NCI-H345 treated with DMSO at 0.1 percent for 48 hours (cell line): ENCODE measurements at regions not wholly inside any gene's neighbourhood (a gene's known extent, or its start where the extent isn't known, plus 50 kb on each side); places are given as distances from the start of the nearest gene placed in this dataset.
"Not testable (repeated sequence)": the region's sequence is repeated elsewhere in the genome, so short reads cannot be mapped to it uniquely, and the experiment has no call there.

Experiments
- DNase-seq: peaks from one replicate; lab custom pipeline; 2025; ENCODE audit not compliant: unreplicated experiment; lab: John Stamatoyannopoulos, UW

- no peak for DNase-seq
These were observed 691.5 kb upstream of the MAP3K7 start for GRCh38 chr6:91278416-91278815.

GRCh38 chr6:91276315-91276714, 689.4 kb upstream of the MAP3K7 start:
- DNase-seq = no peak

- DNase-seq = no peak
These were observed 686.9 kb upstream of the MAP3K7 start for GRCh38 chr6:91273729-91274128.

- DNase-seq = no peak
These were observed 684.9 kb upstream of the MAP3K7 start for GRCh38 chr6:91271807-91272206.

GRCh38 chr6:91268941-91269340, 682.1 kb upstream of the MAP3K7 start:
- DNase-seq = no peak

- no peak for DNase-seq
These were observed 680.4 kb upstream of the MAP3K7 start for GRCh38 chr6:91267246-91267645.

- DNase-seq = no peak
These were observed 679.3 kb upstream of the MAP3K7 start for GRCh38 chr6:91266156-91266555.

GRCh38 chr6:91243436-91243835, 656.6 kb upstream of the MAP3K7 start:
- no peak for DNase-seq

- no peak for DNase-seq
These were observed 655.7 kb upstream of the MAP3K7 start for GRCh38 chr6:91242614-91242949.

- no peak for DNase-seq
These were observed 655.2 kb upstream of the MAP3K7 start for GRCh38 chr6:91241946-91242613.

- DNase-seq = no peak
These were observed 654.2 kb upstream of the MAP3K7 start for GRCh38 chr6:91240878-91241603.

GRCh38 chr6:91221072-91221720, 634.3 kb upstream of the MAP3K7 start:
- no peak for DNase-seq

GRCh38 chr6:91213229-91213901, 626.5 kb upstream of the MAP3K7 start:
- DNase-seq = no peak

GRCh38 chr6:91198588-91199255, 611.9 kb upstream of the MAP3K7 start:
- no peak for DNase-seq

- no peak for DNase-seq
These were observed 609.9 kb upstream of the MAP3K7 start for GRCh38 chr6:91196729-91197128.

GRCh38 chr6:91193446-91193845, 606.6 kb upstream of the MAP3K7 start:
- DNase-seq = no peak

- DNase-seq = not testable (repeated sequence)
These were observed 603.2 kb upstream of the MAP3K7 start for GRCh38 chr6:91190041-91190440.

- DNase-seq = no peak
These were observed 598.2 kb upstream of the MAP3K7 start for GRCh38 chr6:91185072-91185471.

- DNase-seq = no peak
These were observed 594.5 kb upstream of the MAP3K7 start for GRCh38 chr6:91181416-91181815.

GRCh38 chr6:91173651-91174050, 586.8 kb upstream of the MAP3K7 start:
- no peak for DNase-seq

GRCh38 chr6:91173186-91173585, 586.3 kb upstream of the MAP3K7 start:
- DNase-seq = no peak
